ENCODE measurements at regions not wholly inside any gene's neighbourhood (a gene's known extent, or its start where the extent isn't known, plus 50 kb on each side); places are given as distances from the start of the nearest gene placed in this dataset.

DNA sequence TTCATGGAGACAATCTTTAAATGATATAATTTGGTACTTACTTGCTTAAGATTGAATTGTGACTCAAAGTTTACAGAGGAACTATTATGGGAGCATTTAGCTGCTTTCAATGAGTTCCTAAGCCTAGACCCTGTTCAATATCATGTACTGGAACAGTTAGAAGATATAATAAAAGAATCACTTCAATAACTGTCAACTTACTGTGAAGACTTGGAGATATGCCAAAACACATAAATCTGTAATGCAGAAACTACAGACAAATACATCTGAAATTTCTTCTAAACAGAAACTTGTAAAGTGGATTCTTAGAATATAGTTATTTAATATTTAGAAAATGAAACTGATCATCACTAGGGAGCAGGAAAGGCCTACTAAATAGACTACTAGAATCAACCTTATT, 259.3 kb downstream of the HLX start:
- no peak for DNase-seq
- in situ Hi-C loops (cut with MboI; ENCODE audit: low pct_unique_long_range_greater_than_20kb, low sequenced_read_pairs): no loop called here

DNA sequence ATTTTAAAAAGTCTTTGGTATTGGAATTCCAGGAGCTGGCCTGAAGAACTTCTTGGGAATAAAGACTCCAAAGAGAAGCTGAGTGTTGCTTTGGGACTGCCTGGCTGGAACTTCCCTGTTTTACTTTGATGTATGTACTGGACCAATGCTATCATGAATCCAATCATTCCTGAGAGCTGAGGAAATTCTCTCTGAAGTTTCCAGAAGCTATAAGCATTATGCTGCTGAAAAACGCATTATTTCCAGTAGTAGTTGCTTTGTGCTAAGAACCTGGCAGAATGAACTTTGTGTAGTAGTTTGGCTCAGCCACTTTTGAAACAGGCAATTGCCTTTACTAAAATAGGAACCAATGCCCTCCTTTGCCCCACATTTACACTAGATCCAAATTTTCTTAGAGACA, 260.7 kb downstream of the HLX start:
- DNase-seq: no peak
- in situ Hi-C loops (cut with MboI; ENCODE audit: low pct_unique_long_range_greater_than_20kb, low sequenced_read_pairs): no loop called here

DNA sequence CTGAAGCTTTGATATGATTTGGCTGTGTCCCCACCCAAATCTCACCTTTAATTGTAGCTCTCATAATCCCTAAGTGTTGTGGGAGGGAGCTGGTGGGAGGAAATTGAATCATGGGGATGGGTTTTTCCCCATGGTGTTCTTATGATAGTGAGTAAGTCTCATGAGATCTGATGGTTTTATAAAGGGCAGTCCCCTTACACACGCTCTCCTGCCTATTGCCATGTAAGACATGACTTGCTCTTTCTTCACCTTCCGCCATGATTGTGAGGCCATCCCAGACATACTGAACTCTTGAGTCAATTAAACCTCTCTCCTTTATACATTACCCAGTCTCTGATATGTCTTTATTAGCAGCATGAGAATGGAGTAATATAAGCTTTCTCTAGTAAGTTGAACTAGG, 261.9 kb downstream of the HLX start:
- no peak for DNase-seq
- in situ Hi-C loops (cut with MboI; ENCODE audit: low pct_unique_long_range_greater_than_20kb, low sequenced_read_pairs): no loop called here

DNA sequence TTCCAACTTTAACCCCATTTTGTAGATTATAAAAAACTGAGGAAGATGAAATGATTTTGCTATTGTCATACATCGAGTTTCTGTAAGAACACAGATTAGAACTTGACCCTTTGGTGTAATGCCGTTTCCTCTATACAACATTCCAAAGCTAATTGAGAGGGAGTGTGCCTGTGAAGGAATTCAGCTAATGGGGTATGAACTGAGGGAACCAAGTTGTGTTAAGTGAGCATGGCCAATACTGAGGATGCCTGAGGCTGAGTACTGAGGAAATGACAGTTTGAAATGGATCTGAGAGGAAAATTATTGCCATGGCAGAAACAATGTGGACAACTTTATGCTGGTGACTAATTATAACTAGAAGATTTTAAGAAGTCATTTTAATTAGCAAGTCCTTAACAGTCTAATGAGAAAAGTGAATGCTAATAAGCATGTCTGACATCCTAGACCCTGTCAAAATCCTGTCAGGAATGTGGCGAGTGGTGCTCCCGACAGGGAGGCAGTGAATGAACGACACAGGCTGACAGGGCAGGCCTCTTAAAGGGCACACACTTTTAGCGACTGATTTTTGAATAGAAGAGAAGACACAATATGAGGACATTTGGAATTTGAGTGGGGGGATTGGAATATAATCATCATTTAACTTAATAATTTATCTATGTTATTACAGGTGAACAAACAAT, 262.5 kb downstream of the HLX start:
- in situ Hi-C loops (cut with MboI; ENCODE audit: low pct_unique_long_range_greater_than_20kb, low sequenced_read_pairs): no loop called here

DNA sequence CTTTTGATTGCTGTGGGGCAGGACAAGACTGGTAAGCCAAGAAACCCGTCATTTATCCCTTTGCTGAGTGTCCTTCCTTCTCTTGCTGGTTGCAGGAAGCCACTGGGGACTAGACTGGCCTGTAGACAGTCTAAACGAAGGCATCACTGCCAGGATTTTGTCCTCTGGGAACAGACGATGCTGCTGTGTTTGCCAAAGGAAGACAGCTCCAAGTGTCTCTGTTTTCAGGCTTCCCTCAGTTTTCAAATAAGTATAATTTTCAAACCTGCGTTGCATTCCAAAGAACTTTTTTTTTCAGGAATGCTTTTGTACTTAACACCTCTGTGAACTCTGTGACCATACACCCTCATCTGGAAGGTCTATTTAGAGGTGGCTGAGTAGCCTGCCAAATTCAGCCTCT, 269.4 kb downstream of the HLX start:
- in situ Hi-C loops (cut with MboI; ENCODE audit: low pct_unique_long_range_greater_than_20kb, low sequenced_read_pairs): no loop called here
- no peak for DNase-seq

More for the DNA sequence above, 262.5 kb downstream of the HLX start:
- no peak for DNase-seq

DNA sequence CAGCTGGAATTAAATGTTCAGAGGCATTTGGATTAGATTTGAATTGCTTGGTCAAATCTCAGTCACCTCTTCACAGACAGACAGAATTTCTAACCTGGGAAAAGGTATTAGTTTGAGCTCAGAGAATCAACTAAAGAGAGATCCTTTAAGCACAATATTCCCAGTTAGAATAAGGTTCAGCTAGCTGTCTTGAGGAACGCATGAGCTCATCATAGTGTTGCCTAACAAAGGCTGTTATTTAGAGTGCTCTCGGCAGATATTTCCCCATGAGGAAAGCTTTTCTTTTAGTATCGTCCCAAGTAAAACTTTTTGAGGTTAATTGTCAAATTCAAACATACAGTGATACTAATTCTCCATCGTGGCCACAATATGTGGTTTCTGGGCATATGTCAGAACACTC, 269.9 kb downstream of the HLX start:
- in situ Hi-C loops (cut with MboI; ENCODE audit: low pct_unique_long_range_greater_than_20kb, low sequenced_read_pairs): no loop called here
- DNase-seq: no peak

DNA sequence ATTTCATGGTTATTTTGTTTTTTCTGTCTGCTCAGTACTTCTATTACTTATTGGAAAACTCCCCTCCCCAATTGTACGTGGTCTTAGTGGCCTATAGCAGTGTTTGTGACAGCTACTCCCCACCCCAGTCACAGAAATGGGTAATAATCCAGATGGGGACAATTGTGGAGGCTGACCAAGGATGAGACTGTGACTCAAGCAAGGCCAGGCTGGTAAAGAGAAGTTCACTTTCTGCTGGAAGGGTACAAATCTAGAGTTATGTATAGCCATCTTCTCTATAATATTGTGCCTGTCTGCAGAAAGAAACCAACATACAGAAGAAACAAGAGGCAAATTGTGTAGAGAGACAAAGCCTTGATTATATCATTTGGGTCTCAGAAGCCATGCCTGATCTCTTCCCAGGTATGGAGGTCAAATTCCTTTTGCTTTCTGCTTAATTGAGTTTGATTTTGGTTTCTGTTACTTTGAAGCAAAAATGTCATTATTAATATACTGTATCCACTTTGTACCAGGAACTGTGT, 270.4 kb downstream of the HLX start:
- DNase-seq: no peak
- in situ Hi-C loops (cut with MboI; ENCODE audit: low pct_unique_long_range_greater_than_20kb, low sequenced_read_pairs): no loop called here

DNA sequence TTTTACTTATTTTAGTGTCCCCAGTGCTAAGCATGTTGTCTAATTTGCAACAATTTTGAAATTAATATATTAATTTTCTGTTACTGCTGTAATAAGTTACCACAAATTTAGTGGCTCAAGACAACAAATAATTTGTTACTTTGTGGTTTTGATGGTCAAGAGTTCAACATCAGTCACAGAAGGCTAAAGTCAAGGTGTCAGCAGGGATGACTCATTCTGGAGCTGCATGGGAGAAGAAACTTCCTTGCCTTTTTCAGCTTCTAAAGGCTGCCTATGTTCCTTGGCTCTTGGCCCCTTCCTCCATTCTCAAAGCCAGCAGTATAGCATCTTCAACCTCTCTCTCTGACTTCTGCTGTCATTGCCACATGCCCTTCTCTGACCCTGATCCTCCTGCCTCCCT, 271.8 kb downstream of the HLX start:
- in situ Hi-C loops (cut with MboI; ENCODE audit: low pct_unique_long_range_greater_than_20kb, low sequenced_read_pairs): no loop called here
- DNase-seq: no peak

DNA sequence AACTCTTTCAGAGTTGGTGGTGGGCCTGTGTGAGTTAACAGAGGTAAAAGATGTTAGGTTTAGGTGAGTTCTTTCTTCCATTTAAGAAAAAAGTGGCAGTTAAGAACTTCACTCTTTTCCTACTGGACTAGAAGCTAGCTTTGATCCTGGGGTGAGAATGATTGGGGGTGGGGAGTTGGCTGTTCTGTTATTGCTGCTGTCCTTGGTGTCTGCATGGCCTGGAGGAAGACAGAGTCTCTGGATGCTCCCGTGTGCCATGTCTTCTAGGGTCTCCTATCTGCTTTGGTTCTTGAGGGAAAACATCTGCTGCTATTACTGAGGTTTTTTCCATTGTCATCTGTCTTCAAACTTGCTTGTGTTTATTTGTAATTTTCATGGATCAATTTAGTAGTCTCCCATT, 275.7 kb downstream of the HLX start:
- in situ Hi-C loops (cut with MboI; ENCODE audit: low pct_unique_long_range_greater_than_20kb, low sequenced_read_pairs): no loop called here
- DNase-seq: no peak

DNA sequence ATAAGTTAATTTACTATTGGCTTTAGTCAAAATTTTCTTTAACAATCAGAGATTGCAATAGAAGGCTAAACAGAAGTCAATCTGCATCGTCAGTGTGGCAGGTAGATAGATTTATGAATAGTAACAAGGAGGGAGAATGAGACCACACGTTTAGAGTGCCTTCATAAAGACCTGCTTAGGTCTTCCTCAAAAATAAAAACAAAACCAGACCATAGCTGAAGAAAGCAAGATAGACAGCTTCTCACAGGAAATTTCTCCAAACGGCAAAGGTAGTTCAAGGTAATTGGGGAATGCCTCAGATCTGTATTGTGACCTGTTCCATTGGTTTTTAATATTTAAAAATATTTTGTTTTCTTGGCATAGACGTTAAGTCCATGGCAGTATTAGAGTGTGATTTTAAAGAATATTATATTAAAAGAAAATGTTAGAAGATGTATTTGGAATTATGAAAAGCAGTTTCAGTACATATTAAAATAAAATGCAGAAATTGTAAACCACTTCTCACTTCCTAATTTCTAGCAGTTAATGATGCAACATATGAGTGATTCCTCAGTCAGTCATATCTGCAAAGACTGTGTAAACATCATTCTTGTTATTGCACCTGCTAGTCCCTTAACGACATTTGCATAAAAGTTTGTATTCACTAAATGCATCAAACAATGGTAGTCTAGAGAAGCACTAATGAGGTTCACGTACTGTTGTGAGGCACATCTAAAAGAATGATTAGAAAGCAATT, 278.0 kb downstream of the HLX start:
- in situ Hi-C loops (cut with MboI; ENCODE audit: low pct_unique_long_range_greater_than_20kb, low sequenced_read_pairs): no loop called here
- no peak for DNase-seq

DNA sequence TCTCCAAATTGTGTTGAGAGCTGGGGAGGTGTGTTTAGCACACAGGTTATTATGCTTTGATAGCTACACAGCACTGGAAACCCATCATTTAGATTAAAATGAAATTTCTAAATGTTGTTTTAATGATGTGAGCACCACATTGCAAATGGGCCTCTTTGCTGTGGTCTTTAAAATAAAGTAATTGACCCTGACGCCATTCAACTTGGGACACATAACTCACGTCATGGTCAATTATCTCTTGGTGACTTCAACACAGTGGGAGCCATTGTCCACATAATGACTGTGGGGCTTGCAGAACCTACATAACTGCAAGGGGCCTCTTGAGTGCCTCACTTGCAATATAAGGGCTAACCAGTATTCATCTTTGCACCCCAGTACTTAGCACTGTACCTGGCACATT, 280.4 kb downstream of the HLX start:
- in situ Hi-C loops (cut with MboI; ENCODE audit: low pct_unique_long_range_greater_than_20kb, low sequenced_read_pairs): no loop called here
- DNase-seq: no peak

DNA sequence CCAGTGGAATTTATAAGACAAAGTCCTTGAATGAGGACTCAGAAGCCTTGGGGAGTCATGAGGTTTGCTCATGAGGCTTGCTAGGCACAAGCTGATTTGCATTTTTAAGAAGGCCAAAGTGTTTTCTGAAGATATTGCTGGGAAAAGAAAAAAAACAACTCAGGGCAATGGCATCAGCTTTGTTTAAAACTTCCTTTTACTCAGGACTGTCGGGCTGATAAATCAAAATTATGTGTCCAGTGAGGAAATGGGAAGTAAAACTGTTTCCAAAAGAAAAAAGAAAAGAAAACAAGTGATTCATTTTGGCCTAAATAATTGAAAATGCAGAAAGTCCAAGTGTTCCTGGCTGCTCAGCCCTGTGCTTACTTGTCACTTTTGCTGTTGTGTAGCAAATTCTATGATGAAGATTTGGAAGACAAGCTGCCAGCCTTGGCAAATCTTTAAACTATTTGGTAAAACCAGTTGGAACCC, 282.4 kb downstream of the HLX start:
- in situ Hi-C loops (cut with MboI; ENCODE audit: low pct_unique_long_range_greater_than_20kb, low sequenced_read_pairs): no loop called here
- DNase-seq: no peak

DNA sequence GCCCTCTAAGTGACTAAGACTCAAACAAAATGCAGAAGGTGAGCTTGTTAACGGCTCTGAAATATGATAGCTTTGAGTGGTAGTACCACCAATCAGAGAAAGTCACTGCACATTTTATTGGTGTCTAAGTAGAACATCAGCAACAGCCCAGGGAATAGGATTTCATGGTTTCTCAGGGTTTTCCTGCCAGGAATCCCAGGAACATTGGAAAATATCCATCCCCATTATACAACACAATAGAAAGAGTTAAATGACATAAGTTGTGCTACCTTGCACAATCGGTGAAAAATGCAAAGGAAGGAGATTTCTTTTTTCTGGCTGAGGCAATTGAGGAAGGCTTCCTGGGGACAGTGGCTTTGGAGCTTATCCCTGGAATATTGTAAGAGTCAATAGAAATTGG, 283.1 kb downstream of the HLX start:
- no peak for DNase-seq
- in situ Hi-C loops (cut with MboI; ENCODE audit: low pct_unique_long_range_greater_than_20kb, low sequenced_read_pairs): no loop called here

DNA sequence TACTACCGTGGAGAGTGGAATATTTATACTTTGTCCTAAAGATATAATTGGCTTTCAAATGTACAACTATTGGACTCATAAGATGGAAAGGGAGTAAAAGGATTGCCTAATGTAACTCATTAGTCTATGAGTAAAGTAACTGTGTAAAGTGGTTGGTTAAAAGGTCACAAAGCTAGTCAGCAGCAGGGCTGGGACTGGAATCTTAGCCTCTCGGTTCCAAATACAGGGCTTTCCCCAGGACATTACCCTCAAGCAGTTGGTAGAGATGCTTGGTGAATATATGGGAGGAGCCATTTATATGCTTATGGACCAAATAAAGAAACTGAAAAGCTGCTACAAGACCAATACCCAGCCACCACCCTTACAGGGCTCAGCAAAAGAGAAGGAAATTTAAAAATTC, 283.7 kb downstream of the HLX start:
- in situ Hi-C loops (cut with MboI; ENCODE audit: low pct_unique_long_range_greater_than_20kb, low sequenced_read_pairs): no loop called here
- DNase-seq: no peak

DNA sequence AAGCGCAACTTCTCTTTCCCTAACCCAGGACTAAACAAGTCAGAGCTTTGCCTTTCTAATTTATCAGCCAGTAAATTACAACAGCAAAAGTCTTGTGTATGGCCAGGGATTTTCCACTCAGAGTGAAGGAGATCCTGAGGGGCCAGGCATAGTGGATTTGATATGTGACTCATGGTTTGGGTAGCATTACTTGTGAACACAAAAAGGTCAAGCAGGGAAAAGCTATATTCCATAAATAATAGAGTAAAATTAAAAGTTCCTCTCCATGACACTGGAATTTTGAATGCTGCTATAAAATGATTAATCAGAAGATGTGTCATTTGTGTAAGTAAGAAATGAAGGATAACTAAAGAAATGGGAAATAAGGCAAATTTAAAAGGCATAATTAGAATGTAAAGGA, 284.8 kb downstream of the HLX start:
- no peak for DNase-seq
- in situ Hi-C loops (cut with MboI; ENCODE audit: low pct_unique_long_range_greater_than_20kb, low sequenced_read_pairs): no loop called here

DNA sequence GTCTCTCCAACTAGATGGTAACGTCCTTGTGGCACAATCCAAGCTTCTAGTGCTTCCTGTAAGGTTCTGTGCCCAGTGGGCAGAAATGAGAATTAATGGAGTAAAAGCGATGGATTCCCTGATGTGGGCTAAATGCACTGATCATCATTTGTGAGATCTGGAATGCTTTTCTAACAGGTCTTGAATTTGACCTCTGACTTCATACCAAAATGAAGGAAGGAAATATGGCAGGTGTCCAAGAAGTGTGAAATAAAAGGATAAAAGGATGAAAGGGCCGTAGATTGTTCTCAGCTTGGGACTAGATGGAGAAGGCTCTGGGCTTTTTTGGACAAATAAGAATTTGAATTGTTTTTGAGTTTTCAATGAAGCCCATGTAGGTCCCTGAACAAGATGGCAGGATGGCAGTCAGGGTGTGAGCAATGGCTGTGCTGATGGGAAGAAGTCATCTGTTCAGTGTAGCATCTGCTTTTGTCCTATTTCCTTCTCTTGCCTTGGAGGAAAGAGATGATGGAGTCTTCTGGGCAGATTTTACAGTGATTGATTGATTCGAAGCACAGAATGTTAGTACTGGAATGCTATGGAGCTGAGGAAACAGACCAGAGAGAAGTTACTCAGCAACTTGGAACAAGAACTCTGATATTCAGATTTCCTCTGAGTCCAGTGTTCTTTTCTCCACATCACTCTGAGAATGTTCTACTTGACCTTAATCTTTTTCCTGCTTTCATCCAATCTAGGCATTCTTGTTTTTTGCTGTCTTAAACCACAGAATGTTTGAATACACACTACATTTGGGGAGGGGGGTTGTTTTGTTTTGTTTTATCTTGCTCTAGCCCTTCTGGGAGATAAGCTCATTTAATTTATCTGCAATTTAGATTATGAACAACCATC, 286.0 kb downstream of the HLX start:
- no peak for DNase-seq
- in situ Hi-C loops (cut with MboI; ENCODE audit: low pct_unique_long_range_greater_than_20kb, low sequenced_read_pairs): no loop called here

DNA sequence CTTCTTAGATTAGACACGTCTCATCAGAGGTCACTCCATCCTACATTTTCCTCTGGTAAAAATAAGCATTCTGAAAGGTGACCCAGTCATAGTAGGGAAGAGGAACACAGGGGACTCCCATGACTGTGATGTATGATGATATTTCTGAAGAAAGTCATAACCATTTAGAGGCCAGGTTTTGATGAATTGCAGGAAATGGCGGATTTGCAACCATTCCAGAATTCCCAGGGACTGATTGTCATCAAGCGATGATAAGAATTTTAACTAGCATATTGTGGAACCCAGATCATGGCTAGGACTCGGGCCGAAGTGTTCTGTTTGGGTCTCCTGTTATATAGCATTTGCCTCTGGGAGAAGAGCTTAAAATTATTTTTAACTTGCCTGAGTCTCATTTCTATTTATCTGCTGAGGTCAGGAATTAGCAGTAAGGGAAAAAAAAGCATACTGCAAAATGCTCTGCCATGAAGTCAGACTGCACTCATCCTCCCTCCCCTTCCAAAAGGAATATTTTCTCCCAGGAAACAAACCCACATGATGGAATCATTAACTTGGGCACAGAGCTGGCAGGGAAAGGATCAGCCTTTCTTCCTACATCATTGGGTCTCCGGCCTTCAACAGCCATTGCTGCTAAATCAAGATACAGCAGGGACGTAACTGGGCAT, 286.7 kb downstream of the HLX start:
- in situ Hi-C loops (cut with MboI; ENCODE audit: low pct_unique_long_range_greater_than_20kb, low sequenced_read_pairs): no loop called here
- no peak for DNase-seq

DNA sequence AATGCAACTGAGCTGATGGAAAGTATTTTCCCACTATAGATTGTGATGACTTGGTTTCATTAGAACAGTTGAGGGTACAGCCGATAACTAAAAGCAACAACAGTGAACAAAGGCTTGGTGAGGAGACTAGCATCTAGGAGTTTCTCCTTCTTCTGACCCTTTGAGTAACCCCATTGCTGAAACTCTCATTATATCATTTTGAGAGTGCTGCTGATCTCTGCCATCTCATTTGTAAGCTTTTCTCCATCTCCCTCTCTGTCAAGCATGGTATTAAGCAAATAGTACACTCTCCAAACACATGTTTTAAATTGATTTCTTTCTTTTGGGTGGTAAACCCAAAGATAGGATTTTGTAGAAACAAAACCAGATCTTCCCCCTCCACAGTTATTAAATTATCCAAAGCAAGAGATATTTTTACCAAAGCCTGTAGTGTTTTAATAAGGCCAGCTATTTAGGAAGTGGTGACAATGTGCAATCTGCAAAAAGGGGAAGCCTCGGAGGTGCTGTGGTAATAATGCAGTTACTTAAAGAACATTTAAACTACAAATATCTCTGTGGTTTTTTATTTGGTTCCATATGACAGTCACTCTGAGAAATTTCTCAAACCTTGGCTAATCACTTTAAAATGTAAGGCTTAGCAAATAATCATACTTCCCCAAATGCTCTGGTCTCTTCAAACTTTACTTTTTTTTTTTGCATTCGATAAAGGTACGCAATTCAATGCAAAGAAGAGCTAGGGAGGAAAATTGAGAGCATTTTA, 287.5 kb downstream of the HLX start:
- peak; percentile 96 for DNase-seq
- in situ Hi-C loops (cut with MboI; ENCODE audit: low pct_unique_long_range_greater_than_20kb, low sequenced_read_pairs): no loop called here

DNA sequence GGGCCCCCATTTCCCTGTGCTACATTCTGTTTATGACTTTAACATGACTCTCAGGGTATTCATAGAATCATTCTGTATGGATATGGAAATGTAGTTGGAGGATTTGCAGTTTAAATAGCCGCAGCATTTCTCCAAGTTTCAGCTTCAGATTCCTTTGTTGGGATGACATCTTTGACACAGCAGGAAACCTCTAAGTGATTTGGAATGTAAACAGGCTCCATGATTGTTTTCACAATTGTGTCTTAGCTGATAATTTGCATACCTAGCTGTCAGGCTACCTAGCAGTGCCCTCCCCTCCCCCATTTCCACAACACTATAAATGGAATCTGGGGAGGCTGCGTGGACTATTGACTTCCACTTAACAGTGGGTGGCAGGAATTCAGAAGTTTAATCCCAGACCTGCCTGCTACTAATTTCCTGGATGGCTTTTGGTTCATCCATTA, 290.2 kb downstream of the HLX start:
- in situ Hi-C loops (cut with MboI; ENCODE audit: low pct_unique_long_range_greater_than_20kb, low sequenced_read_pairs): no loop called here
- no peak for DNase-seq
